G401.6 (cell line): ENCODE measurements at regions not wholly inside any gene's neighbourhood (a gene's known extent, or its start where the extent isn't known, plus 50 kb on each side); places are given as distances from the start of the nearest gene placed in this dataset.
A peak's percentile ranks its signal among the peaks of the same experiment; 100 is the strongest.
"Not testable (repeated sequence)": the region's sequence is repeated elsewhere in the genome, so short reads cannot be mapped to it uniquely, and the experiment has no call there.

Experiments used
- FAIRE-seq: peaks from 2 replicates; lab custom pipeline; 2012; peaks lifted over from hg19 to GRCh38; lab: Jason Lieb, UNC

DNA sequence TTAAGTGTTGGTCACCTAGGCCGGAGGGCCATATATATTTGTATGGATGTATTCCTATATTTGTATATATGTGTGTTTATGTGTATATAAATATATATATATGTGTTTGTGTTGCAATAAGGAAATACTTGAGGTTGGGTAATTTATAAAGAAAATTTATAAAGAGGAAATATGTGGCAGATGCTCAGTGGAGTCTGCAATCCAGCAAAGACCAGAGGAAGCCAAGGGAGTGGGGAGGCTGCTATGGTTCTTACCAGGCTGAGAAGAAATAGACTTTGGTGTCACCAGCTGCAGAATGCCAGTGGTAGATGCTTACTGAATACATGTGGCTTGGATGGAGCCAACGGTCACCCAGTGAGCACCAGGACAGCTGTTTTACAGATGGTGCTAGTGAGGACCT, 97.4 kb upstream of the ELOVL5 start:
- no peak for FAIRE-seq

GRCh38 chr6:53441761-53442160, 93.0 kb upstream of the ELOVL5 start:
- FAIRE-seq = no peak

GRCh38 chr6:53441035-53441493, 92.3 kb upstream of the ELOVL5 start:
- no peak for FAIRE-seq

GRCh38 chr6:53440336-53440945, 91.7 kb upstream of the ELOVL5 start:
- no peak for FAIRE-seq

DNA sequence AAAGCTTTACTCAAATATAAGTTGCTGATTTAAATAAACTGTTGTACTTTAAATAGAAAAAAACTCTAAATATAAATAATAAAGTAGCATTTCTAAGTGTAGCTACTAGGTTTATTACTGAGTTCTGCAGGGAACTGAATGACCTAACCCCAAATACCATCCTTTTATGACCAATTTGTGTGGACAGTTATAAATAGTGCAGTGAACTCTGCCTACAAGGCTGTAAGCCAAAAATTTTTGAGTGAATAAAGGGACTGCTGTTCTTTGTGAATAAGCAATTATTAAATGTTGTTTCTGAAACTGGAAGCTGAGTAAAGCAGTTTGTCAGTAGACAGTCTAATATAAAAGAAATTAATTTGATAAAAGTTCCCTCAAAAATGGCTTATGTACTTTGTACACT, 90.8 kb upstream of the ELOVL5 start:
- no peak for FAIRE-seq

DNA sequence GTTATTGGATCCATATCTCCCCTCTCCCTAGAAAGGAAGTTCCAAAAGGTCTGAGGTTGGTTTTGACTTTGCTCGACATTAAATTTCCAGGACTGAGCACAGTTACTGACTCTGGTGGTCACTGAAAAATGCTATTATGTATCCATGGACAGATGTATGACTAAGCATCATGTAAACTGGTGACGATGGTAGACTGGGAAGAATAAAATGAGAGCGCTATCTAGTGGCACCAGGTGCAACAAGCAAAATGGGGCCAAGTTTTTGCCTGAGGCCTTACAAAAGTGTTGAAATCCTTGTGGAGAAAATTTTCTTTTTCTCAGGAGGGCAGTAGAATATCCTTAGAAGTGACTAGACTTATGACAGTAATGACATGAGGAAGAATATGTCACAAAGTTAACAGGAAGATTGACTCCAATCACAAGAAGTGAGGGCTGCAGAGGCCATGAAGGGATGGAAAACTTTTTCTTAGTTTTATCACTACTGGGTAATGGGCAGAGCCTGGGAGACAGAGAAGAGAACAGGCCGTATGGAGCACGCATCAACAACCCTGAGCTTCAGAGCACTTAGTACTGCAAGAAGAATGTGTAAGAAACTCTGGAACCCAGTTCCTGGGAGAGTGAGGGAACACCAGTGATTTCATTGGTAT, 88.9 kb upstream of the ELOVL5 start:
- FAIRE-seq = peak; percentile 50

DNA sequence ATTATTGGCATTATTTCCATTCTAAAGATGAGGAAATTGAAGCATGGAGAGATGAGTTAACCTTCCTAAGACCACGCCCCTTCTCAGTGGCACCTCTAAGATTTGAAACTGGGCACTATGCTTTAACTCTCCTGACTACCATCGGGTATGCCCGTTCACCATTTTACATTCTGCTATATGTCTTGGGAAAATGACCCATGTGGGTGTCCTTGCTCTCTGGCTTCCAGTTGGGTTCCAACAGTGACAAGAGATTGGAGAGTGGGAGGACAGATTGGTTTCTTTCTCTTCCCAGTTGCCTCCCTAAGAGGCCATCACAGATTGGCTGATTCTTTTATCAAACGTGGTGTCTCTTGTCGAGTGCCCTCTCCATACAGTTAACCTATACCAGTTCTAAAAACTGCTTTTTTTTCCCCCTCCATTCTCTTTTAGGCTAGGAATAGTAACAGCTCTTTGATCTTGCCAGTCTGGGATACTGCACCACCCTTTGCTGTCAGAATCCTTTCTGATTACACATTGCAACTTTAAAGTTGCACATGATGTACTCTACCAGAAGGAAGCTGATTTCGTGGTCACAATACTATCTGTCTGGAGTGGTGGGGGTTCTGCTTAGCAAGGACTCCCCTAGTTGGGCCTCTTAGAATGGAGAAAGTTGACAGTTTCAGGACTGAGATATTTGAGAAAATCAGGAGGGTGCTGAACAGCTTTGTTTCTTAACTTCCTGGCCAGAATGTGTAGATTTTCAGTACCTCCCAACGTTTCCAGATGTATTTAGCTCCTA, 88.0 kb upstream of the ELOVL5 start:
- FAIRE-seq = no peak

DNA sequence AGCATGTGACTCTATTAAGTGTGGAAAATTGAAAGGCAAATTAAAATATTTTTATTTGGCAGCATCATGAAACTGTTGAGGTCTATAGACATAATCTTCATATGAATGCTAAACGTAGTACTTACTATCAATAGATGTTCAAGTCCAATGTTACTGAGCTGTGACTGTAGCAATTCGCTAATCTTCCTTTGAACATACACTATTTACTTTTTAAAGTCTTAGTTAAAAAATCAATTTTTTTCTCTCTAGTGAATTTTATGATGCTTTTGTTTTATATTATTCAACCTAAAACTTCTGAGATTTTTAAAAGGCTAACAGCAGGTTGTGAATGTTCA, 85.2 kb upstream of the ELOVL5 start:
- FAIRE-seq = no peak

GRCh38 chr6:53433261-53433950, 84.7 kb upstream of the ELOVL5 start:
- no peak for FAIRE-seq

DNA sequence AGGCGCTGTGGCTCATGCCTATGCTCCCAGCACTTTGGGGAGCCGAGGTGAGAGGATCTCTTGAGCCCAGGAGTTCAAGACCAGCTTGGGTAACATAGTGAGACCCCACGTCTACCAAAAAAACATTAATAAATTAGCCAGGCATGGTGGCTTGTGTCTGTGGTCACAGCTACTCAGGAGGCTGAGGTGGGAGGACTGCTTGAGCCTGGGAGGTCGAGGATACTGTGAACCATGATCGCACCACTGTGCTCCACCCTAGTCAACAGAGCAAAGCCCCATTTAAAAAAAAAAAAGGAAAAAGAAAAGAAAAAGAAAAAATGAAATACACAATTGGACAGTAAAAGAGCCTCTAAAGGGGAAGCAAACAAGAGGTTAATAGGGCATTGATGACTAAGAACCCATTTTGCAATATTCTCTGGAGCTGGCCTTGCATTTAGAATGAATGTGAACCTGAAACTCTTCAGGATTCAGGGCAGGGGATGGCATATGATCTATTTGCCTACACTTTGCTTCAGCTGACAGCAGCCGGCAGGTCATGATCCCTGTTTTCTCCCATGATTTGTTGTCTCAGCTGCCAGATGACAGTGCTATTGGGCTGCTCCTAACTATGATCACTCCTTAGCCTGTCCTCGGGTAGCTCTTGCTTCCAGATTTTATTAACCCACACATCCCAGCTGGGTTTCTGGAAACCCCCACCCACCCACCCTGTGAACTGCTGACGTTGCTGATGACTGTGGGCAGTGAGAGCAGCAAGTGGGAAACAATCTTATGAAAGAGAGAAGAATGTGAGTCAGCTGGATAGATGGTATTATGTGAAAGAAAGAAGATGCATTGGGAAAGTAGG, 83.8 kb upstream of the ELOVL5 start:
- no peak for FAIRE-seq

DNA sequence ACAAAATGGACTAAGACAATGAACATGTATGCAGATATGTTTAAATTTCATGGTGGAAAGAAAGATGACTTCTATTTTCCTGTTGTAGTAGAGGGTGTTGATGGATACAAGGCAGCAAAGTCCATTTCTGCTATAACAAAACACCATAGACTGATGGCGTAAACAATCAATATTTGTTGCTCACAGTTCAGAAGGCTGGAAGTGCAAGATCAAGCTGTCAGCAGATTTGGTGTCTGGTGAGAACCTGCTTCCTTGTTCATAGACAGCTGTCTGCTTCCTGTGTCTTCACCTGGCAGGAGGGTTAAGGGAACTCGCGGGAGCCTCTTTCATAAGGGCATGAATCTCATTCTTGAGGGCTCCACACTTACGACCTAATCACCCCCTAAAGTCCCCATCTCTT, 83.0 kb upstream of the ELOVL5 start:
- FAIRE-seq = no peak

DNA sequence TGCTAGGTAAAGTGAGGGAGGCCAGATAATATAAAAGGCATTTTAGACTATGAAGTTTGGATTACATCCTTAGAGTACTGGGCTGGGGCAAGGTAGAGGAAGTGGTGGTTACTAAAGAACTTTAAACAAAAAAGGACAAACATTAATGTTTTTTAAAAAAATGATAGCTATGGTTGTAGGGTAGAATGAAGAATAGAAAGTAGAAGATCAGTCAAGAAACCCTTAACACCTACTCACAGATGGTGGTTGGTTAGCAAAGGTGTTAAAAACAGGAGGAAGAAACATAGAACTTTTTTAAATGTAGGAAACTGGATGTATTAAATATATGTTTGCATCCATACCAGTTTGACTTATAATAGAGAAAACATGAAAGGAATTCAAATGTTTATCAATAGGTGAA, 80.7 kb upstream of the ELOVL5 start:
- no peak for FAIRE-seq

DNA sequence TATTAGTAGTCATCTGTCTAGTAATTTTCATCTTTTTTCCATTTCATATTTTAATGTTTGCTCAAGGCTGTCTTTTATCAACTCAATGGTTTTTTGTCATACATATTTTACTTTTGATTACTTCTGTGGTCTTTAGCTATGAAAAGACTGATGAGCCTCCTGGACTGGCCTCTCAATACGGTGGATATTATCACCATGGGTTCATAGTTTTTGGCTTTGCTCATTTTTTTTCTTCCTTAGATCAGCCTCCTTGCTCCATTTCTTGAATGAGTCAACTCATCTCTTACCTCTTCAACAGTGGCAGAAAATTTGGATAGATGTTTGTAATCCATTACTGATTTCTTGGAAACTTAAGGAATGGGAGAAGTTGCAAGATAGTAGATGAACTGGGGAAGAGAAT, 80.1 kb upstream of the ELOVL5 start:
- no peak for FAIRE-seq

GRCh38 chr6:53426667-53427270, 78.0 kb upstream of the ELOVL5 start:
- FAIRE-seq = no peak

DNA sequence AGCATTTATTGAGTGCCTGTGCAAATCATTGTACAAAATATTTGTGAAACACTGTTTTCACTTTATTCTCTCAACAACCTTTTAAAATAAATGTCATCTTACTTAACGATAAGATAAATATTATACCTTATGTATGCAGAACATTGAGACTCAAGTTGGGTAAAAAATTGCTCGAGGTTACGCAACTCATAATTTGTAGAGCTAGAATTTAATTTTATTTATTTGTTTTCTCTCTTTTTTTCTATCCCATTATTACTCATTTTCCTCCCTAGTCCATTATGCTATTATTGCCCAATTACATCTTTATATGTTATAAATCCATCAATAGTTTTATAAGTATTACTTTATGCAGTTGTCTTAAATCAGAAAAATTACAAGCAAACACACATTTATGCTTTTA, 77.4 kb upstream of the ELOVL5 start:
- FAIRE-seq = no peak

- FAIRE-seq = no peak
These were observed 76.4 kb upstream of the ELOVL5 start for GRCh38 chr6:53424976-53425718.

DNA sequence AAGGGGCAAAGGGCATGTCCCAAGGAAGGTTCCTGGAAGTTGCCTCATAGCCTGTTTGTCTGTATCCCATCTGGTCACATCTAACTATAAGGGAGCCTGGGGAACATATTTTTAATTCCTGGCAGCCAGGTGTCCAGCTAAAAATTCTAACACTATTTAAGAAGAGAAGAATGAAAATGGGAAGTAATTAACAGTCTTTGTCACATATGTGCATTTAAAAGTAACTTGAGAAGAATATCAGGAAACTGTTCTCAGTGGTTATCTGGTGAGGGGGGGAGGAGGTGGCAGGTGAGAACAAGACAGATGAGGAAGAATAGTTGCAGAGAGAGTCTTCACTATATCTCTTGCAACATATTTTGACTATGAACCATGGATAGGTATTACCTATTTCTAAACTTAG, 75.5 kb upstream of the ELOVL5 start:
- no peak for FAIRE-seq

- FAIRE-seq = not testable (repeated sequence)
These were observed 74.8 kb upstream of the ELOVL5 start for GRCh38 chr6:53423560-53423959.

DNA sequence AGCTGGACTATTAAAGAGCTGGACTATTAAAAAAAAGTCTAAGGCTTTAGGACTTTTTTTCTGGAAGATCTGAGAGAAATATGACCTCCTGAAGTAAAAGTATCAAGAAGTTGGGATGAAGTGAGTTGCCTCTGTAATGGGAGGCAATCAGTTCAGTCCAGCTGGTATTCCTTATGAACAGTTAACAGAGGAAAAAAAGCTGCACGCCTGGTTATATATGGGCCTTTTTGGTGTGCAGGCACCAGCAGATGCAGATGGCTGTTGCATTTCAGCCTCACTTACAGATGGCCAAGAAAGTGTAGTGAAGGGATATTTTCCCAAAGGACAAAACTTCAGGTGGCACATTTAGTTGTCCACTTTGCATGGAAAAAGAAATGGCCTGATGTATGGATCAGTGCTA, 70.3 kb upstream of the ELOVL5 start:
- FAIRE-seq = no peak

DNA sequence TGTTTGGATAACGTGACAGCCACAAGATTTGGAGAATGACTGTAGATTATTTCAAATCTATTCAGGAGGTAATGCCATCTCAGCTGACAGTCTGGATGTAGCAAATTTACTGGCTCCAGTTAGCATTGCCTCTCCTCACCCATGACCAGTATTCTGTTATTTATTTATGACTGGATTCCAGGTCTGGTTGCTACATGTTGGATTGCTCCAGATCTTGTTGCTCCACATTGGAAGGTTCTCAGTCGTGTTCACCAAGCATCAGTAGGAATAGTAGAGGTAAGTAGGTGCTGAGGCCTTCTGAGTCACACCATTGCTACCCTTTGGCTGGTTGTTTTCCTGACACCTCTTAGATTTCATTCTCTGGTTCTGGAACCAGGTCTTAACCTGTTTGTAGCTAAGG, 69.5 kb upstream of the ELOVL5 start:
- no peak for FAIRE-seq

GRCh38 chr6:53417141-53417540, 68.4 kb upstream of the ELOVL5 start:
- FAIRE-seq = no peak
